Astrocyte of the spinal cord (primary cell): ENCODE measurements at regions not wholly inside any gene's neighbourhood (a gene's known extent, or its start where the extent isn't known, plus 50 kb on each side); places are given as distances from the start of the nearest gene placed in this dataset.
"Not testable (repeated sequence)": the region's sequence is repeated elsewhere in the genome, so short reads cannot be mapped to it uniquely, and the experiment has no call there.

Experiments
- DNase-seq: peaks from one replicate; pipeline ENCODE4 v3.0.0; 2011; ENCODE audit warnings: low read depth, low spot score
- H3K4me3 ChIP-seq: 2 replicates; pipeline ENCODE4 v1.5.1; 2011; ENCODE audit warnings: low read depth, mild to moderate bottlenecking, low read length, moderate library complexity
- in situ Hi-C: cut with HindIII; loops from 2 replicates; pipeline ENCODE4 v1.10.0; 2017; ENCODE audit warnings: low sequenced_read_pairs
- TF ChIP-seq, protein P1 (sequence below): IDR thresholded peaks from 2 replicates; pipeline ENCODE4 v1.5.1; 2012; ENCODE audit warnings: low read depth, mild to moderate bottlenecking, low read length, inconsistent platforms

DNA sequence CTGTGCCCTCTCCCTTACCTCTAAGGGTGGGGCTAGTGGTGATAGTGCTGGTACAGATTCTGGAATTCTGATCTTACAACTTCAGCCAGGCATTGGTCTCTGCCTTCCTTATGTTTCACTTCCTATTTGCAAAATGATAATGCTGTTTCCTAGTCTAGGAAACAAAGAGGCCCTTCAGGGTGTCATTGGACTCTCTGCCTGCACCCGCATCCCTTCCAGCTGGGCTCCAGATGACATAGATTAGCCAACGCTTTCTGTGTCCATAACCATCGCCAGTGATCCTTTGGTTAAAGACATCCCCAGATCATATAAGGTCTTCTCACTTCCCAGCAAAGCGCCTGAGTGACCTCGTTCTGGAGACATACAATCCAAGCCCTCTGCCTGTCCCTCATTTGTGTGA lies 180.7 kb downstream of the ERCC6L2 start:
- no peak for DNase-seq
- no peak overlapping the region for H3K4me3 ChIP-seq
- in situ Hi-C loops: no loop called here
- TF ChIP-seq, protein P1, sequence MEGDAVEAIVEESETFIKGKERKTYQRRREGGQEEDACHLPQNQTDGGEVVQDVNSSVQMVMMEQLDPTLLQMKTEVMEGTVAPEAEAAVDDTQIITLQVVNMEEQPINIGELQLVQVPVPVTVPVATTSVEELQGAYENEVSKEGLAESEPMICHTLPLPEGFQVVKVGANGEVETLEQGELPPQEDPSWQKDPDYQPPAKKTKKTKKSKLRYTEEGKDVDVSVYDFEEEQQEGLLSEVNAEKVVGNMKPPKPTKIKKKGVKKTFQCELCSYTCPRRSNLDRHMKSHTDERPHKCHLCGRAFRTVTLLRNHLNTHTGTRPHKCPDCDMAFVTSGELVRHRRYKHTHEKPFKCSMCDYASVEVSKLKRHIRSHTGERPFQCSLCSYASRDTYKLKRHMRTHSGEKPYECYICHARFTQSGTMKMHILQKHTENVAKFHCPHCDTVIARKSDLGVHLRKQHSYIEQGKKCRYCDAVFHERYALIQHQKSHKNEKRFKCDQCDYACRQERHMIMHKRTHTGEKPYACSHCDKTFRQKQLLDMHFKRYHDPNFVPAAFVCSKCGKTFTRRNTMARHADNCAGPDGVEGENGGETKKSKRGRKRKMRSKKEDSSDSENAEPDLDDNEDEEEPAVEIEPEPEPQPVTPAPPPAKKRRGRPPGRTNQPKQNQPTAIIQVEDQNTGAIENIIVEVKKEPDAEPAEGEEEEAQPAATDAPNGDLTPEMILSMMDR: no peak

DNA sequence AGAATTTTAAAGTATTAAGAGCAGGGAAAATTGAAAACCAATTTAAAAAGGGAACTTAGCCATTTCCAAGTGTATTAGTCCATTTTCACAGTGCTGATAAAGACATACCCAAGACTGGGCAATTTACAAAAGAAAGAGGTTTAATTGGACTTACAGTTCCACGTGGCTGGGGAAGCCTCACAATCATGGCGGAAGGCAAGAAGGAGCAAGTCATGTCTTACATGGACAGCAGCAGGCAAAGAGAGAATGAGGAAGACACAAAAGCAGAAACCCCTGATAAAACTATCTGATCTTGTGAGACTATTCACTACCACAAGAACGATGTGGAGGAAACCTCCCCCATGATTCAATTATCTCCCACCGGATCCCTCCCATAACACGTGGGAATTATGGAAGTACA lies 178.8 kb downstream of the ERCC6L2 start:
- DNase-seq, in situ Hi-C loops, H3K4me3 ChIP-seq: not testable (repeated sequence)

DNA sequence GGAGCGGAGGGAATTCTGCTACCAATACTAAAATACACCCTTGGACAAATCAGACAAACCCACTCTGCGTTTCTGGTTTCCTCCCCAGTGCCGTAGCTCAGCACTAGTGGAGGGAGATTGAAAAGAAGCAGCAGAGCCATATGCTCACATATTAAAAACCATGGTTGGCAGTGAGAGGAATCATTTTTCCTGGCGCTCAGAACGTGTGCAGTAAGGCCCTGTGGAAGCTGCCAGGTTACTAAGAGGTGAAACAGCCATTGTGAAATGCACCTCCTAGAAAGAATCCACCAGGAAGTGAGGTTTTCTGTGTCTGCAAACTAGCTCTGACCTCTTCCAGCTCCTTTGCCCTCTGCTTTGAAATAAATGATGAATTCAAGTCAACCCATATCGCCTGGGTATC lies 177.2 kb downstream of the ERCC6L2 start:
- DNase-seq: no peak
- no peak overlapping the region for H3K4me3 ChIP-seq
- in situ Hi-C loops: no loop called here
- TF ChIP-seq, protein P1: no peak

DNA sequence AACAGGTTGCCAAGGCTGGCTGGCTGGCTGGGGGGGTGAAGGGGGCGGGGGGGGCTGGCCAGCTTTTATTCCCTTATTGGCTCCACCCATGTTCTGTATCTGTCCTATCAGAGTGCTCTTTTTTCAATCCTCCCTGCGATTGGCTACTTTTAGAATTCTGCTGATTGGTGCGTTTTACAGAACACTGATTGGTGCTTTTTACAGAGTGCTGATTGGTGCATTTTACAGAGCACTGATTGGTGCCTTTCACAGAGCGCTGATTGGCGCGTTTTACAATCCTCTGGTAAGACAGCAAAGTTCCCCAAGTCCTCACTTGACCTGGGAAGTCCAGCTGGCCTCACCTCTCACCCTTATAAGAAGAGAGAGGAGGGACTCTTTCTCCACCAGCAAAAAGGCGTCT lies 175.9 kb downstream of the ERCC6L2 start:
- in situ Hi-C loops: no loop called here
- TF ChIP-seq, protein P1: no peak
- H3K4me3 ChIP-seq: no peak overlapping the region
- DNase-seq: no peak

DNA sequence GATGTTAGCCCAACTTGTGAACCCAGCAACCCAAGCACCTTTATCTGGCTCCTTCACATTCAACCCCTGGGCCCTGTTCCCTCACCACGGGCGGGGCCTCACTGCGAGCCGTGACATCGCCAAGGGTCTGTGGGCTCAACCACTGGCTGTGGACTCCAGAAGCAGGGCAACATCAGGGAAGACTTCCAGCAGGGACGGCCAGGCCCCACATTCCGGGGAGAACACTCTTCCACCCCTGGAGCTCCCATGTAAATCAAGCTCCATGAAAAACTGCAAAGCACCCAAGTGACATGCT lies 175.3 kb downstream of the ERCC6L2 start:
- TF ChIP-seq, protein P1: no peak

DNA sequence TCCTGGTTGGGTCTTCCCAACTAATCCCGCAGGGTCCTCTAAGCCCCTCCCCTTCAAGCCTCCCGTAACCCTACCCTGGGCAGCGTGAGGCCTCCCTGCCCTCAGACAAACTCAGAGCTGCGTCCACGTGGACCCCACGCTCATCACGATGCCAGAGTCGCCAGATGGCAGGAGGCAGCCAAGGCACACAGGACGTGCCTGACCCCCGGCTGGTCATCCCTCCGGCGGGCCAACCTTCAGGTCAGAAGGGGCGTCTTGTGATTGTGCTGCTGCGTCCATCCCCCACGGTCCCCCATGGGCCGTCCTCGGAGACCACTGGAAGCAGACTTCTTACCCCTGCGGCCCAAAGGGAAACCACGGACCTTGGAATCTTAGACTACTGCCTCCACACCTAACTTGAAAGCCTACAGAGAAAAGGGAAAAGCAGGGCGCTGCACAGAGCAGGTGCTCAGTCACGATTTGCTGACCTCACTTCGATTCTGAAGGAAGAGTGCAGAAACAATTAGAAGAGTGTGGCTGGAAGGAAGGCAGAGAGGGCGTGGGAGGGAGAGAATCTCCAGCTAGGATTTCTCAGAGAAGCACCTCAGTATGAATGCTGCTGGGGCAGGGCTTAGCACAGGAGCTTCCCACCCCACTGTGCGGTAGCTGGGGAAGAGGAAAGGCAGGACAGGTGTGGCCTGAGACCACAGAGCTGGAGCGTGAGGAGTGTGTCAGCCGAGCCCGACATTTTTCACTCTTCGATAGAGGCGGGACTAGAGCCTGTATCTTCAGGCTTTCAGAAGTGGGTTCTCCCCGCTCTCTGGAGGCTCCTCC lies 174.8 kb downstream of the ERCC6L2 start:
- in situ Hi-C loops: no loop called here
- no peak overlapping the region for H3K4me3 ChIP-seq
- TF ChIP-seq, protein P1: no peak
- no peak for DNase-seq

More for the DNA sequence above, 175.3 kb downstream of the ERCC6L2 start:
- H3K4me3 ChIP-seq: no peak overlapping the region
- in situ Hi-C loops: no loop called here
- no peak for DNase-seq

DNA sequence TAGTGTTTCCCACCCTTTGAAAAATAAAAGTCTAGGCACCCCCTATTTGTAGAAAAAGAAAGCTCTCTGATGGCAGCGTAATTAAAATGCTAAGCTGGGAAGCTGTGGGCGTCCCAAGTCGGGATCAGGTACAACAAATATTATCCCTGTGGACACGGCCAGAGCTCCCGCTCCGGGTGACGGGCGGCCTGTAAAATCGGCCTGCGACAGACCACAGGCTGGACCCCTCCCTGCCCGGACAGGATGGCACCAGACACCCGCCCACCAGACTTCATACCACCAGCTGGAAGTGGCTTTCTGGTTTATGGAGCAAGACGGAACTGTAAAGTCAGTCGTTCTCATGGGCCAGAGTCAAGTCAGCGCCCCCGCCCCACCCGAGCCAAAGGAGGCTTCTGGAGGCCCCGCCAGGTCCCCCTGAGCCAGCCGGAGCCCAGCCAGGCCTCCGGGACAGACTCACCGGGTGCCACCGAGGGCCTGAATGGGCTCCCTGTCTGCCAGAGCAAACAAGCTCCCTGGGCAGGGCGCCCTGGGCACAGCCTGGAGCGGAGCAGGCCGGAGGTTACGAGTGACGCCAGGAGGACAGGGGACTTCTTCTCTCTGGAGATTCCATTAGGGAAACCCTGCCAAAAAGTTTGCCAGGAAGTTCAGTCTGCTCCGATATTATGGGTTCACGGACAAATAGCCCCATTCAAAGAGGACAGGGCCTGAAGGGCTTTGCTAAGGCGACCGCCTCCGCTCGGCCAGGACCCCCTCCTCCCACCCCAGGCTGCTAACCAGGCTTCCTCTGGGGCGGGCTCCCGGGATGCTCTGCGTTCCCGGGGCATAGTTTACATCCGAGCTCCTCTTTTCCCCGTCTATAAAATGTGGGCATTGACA lies 173.7 kb downstream of the ERCC6L2 start:
- in situ Hi-C loops: no loop called here
- no peak for DNase-seq
- no peak overlapping the region for H3K4me3 ChIP-seq
- TF ChIP-seq, protein P1: no peak
